ENCODE measurements at regions not wholly inside any gene's neighbourhood (a gene's known extent, or its start where the extent isn't known, plus 50 kb on each side); places are given as distances from the start of the nearest gene placed in this dataset.

DNA sequence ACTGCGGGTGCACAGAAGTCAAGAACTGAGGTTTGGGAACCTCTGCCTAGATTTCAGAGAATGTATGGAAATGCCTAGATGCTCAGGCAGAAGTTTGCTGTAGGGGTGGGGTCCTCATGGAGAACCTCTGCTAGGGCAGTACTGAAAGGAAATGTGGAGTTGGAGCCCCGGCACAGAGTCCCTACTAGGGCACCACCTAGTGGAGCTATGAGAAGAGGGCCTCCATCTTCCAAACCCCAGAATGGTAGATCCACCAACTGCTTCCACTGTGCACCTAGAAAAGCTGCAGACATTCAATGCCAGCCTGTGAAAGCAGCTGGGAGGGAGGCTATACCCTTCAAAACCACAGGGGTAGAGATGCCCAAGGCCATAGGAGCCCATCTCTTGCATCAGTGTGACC, 1336.0 kb upstream of the CELF2 start:
- Histone ChIP-seq H2AFZ (ENCODE audit: low read depth, low read length) (no peak overlapping the region), H3K27ac (ENCODE audit: low read depth, low read length) (no peak overlapping the region), H4K20me1 (ENCODE audit: insufficient read depth, low read length) (no peaks in the 10 kb centered on the region), H3K36me3 (ENCODE audit: insufficient read depth, low read length) (no peaks in the 10 kb centered on the region), H3K79me2 (ENCODE audit: insufficient read depth, low read length) (no peaks in the 10 kb centered on the region), H3K4me2 (ENCODE audit: low read length) (no peak overlapping the region), H3K4me3 (ENCODE audit: insufficient read depth, low read depth, low read length) (no peak overlapping the region), H3K4me1 (ENCODE audit: insufficient read depth, low read length) (no peaks in the 10 kb centered on the region), H3K9me3 (ENCODE audit: insufficient read depth, low read depth, low read length) (no peaks in the 10 kb centered on the region), H3K9ac (ENCODE audit: low read length) (no peak overlapping the region), H3K27me3 (ENCODE audit: insufficient read depth, low read length) (no peaks in the 10 kb centered on the region)
- Mint-ChIP-seq H3K4me1 (ENCODE audit: low read depth, unreplicated experiment) (no peaks in the 10 kb centered on the region), H3K27ac (ENCODE audit: unreplicated experiment) (no peak overlapping the region), H3K9me3 (ENCODE audit: unreplicated experiment) (peaks cover 8% of the 10 kb centered on the region), H3K27me3 (ENCODE audit: low read depth, unreplicated experiment) (no peaks in the 10 kb centered on the region), H3K4me3 (ENCODE audit: unreplicated experiment) (no peak overlapping the region), H3K36me3 (ENCODE audit: low read depth, unreplicated experiment) (no peaks in the 10 kb centered on the region)
- FAIRE-seq = no peak
- no peak for DNase-seq (ENCODE audit: low read depth)
- TF ChIP-seq EZH2 (IDR thresholded peaks at IDR 0.05; ENCODE audit: insufficient read depth, low read length) = no peak
- TF ChIP-seq, protein P1, sequence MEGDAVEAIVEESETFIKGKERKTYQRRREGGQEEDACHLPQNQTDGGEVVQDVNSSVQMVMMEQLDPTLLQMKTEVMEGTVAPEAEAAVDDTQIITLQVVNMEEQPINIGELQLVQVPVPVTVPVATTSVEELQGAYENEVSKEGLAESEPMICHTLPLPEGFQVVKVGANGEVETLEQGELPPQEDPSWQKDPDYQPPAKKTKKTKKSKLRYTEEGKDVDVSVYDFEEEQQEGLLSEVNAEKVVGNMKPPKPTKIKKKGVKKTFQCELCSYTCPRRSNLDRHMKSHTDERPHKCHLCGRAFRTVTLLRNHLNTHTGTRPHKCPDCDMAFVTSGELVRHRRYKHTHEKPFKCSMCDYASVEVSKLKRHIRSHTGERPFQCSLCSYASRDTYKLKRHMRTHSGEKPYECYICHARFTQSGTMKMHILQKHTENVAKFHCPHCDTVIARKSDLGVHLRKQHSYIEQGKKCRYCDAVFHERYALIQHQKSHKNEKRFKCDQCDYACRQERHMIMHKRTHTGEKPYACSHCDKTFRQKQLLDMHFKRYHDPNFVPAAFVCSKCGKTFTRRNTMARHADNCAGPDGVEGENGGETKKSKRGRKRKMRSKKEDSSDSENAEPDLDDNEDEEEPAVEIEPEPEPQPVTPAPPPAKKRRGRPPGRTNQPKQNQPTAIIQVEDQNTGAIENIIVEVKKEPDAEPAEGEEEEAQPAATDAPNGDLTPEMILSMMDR (IDR thresholded peaks at IDR 0.05; ENCODE audit: insufficient read depth, low read depth, low read length) = no peak

DNA sequence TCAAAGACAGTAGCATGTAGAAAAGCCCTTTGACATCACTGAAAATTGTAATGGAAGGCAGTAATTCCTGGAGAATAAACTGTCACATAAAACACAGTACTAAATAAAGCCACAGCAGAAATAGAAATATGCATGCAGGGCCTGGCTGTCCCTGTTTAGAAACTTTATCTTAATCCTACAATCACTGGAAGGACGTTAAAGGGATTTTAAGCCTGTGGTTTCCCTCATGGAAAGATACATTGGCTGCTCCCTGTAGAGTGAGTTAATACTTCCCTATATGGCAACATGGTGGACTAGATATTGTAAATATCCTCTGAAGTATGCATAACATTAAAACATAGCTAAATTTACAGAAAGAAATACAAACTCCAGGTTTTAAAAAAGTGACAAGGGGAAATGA, 1334.9 kb upstream of the CELF2 start:
- Mint-ChIP-seq H3K36me3 (ENCODE audit: low read depth, unreplicated experiment) (no peaks in the 10 kb centered on the region), H3K4me1 (ENCODE audit: low read depth, unreplicated experiment) (no peaks in the 10 kb centered on the region), H3K27me3 (ENCODE audit: low read depth, unreplicated experiment) (no peaks in the 10 kb centered on the region), H3K9me3 (ENCODE audit: unreplicated experiment) (peaks cover 8% of the 10 kb centered on the region), H3K4me3 (ENCODE audit: unreplicated experiment) (no peak overlapping the region), H3K27ac (ENCODE audit: unreplicated experiment) (no peak overlapping the region)
- Histone ChIP-seq H3K27me3 (ENCODE audit: insufficient read depth, low read length) (no peaks in the 10 kb centered on the region), H4K20me1 (ENCODE audit: insufficient read depth, low read length) (no peaks in the 10 kb centered on the region), H3K9ac (ENCODE audit: low read length) (no peak overlapping the region), H2AFZ (ENCODE audit: low read depth, low read length) (no peak overlapping the region), H3K9me3 (ENCODE audit: insufficient read depth, low read depth, low read length) (no peaks in the 10 kb centered on the region), H3K79me2 (ENCODE audit: insufficient read depth, low read length) (no peaks in the 10 kb centered on the region), H3K27ac (ENCODE audit: low read depth, low read length) (no peak overlapping the region), H3K4me3 (ENCODE audit: insufficient read depth, low read depth, low read length) (no peak overlapping the region), H3K36me3 (ENCODE audit: insufficient read depth, low read length) (no peaks in the 10 kb centered on the region), H3K4me1 (ENCODE audit: insufficient read depth, low read length) (no peaks in the 10 kb centered on the region), H3K4me2 (ENCODE audit: low read length) (no peak overlapping the region)
- FAIRE-seq = no peak
- TF ChIP-seq, protein P1 (IDR thresholded peaks at IDR 0.05; ENCODE audit: insufficient read depth, low read depth, low read length) = no peak
- no peak for TF ChIP-seq EZH2 (IDR thresholded peaks at IDR 0.05; ENCODE audit: insufficient read depth, low read length)
- DNase-seq (ENCODE audit: low read depth) = no peak

DNA sequence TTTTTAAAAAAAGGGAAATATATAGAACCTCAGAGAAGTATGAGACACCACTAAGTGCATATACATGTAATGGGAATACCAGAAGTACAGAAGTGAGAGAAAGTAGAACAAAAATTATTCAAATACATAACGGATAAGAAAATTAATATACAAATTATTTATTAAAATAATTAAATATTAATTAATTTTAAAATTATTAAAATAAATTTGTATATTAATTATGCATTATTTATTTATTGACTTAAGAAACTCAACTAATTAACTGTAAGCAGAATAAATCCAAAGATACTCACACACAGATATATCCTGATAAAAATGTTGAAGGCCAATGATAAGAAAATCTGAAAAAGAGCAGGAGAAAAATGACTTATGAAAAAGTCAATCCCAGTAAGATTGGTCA, 1333.5 kb upstream of the CELF2 start:
- Mint-ChIP-seq H3K27ac (ENCODE audit: unreplicated experiment) (no peak overlapping the region), H3K4me1 (ENCODE audit: low read depth, unreplicated experiment) (no peaks in the 10 kb centered on the region), H3K36me3 (ENCODE audit: low read depth, unreplicated experiment) (no peaks in the 10 kb centered on the region), H3K4me3 (ENCODE audit: unreplicated experiment) (no peak overlapping the region), H3K9me3 (ENCODE audit: unreplicated experiment) (peaks cover 8% of the 10 kb centered on the region), H3K27me3 (ENCODE audit: low read depth, unreplicated experiment) (no peaks in the 10 kb centered on the region)
- Histone ChIP-seq H3K9me3 (ENCODE audit: insufficient read depth, low read depth, low read length) (no peaks in the 10 kb centered on the region), H3K4me1 (ENCODE audit: insufficient read depth, low read length) (no peaks in the 10 kb centered on the region), H2AFZ (ENCODE audit: low read depth, low read length) (no peak overlapping the region), H3K9ac (ENCODE audit: low read length) (no peak overlapping the region), H4K20me1 (ENCODE audit: insufficient read depth, low read length) (no peaks in the 10 kb centered on the region), H3K27ac (ENCODE audit: low read depth, low read length) (no peak overlapping the region), H3K27me3 (ENCODE audit: insufficient read depth, low read length) (no peaks in the 10 kb centered on the region), H3K4me2 (ENCODE audit: low read length) (no peak overlapping the region), H3K4me3 (ENCODE audit: insufficient read depth, low read depth, low read length) (no peak overlapping the region), H3K36me3 (ENCODE audit: insufficient read depth, low read length) (no peaks in the 10 kb centered on the region), H3K79me2 (ENCODE audit: insufficient read depth, low read length) (no peaks in the 10 kb centered on the region)
- DNase-seq (ENCODE audit: low read depth) (no peak), FAIRE-seq (no peak)
- TF ChIP-seq EZH2 (IDR thresholded peaks at IDR 0.05; ENCODE audit: insufficient read depth, low read length) = no peak
- TF ChIP-seq, protein P1 (IDR thresholded peaks at IDR 0.05; ENCODE audit: insufficient read depth, low read depth, low read length) = no peak
